KMS-11 (cell line): ENCODE measurements at regions not wholly inside any gene's neighbourhood (a gene's known extent, or its start where the extent isn't known, plus 50 kb on each side); places are given as distances from the start of the nearest gene placed in this dataset.

Experiments used
- H2AFZ ChIP-seq: fragments of 200-600 bp; sonication (generic); 2 replicates; pipeline ENCODE4 v1.6.1; 2016; ENCODE audit warnings: antibody characterized with exemption, mixed run types, low read depth
- H3K27ac ChIP-seq: fragments of 200-600 bp; sonication (generic); 2 replicates; pipeline ENCODE4 v1.6.1; 2016; ENCODE audit warnings: mild to moderate bottlenecking, mixed run types
- H3K27me3 ChIP-seq: fragments of 200-600 bp; sonication (generic); 2 replicates; pipeline ENCODE4 v1.6.1; 2017; ENCODE audit warnings: mild to moderate bottlenecking, low read depth, mixed run types, moderate library complexity; ENCODE audit not compliant: insufficient read depth
- H3K36me3 ChIP-seq: fragments of 200-600 bp; sonication (generic); 2 replicates; pipeline ENCODE4 v1.6.1; 2017; ENCODE audit warnings: mild to moderate bottlenecking, mixed run types; ENCODE audit not compliant: insufficient read depth
- H3K4me1 ChIP-seq: fragments of 200-600 bp; sonication (generic); 2 replicates; pipeline ENCODE4 v1.6.1; 2016; ENCODE audit warnings: mild to moderate bottlenecking, low read depth, mixed run types; ENCODE audit not compliant: poor library complexity, severe bottlenecking
- H3K4me2 ChIP-seq: fragments of 200-600 bp; sonication (generic); 2 replicates; pipeline ENCODE4 v1.7.0; 2016; ENCODE audit warnings: mild to moderate bottlenecking, mixed run types
- H3K4me3 ChIP-seq: fragments of 200-600 bp; sonication (generic); IDR thresholded peaks from 2 replicates; pipeline ENCODE4 v1.6.1; 2017; ENCODE audit warnings: low read depth, low read length, mixed read lengths; ENCODE audit not compliant: insufficient read depth
- H3K79me2 ChIP-seq: fragments of 200-600 bp; sonication (generic); 2 replicates; pipeline ENCODE4 v1.6.1; 2016; ENCODE audit warnings: low read depth, mixed run types; ENCODE audit not compliant: insufficient read depth
- H3K9ac ChIP-seq: fragments of 200-600 bp; sonication (generic); 2 replicates; pipeline ENCODE4 v1.6.1; 2016; ENCODE audit warnings: mild to moderate bottlenecking, mixed run types
- H4K20me1 ChIP-seq: fragments of 200-600 bp; sonication (generic); 2 replicates; pipeline ENCODE4 v1.6.1; 2016; ENCODE audit warnings: mild to moderate bottlenecking, mixed run types; ENCODE audit not compliant: insufficient read depth
- CTCF ChIP-seq: fragments of 200-600 bp; sonication (generic); conservative IDR thresholded peaks from 2 replicates; pipeline ENCODE4 v1.6.1; 2017; ENCODE audit warnings: low read depth, mild to moderate bottlenecking, antibody characterized with exemption, low read length, moderate library complexity, mixed read lengths

GRCh38 chr11:23313001-23313400, 452.7 kb upstream of the CCDC179 start:
- peak overlapping the region; percentile 10; the same call in 1 of the 2 replicates for H3K4me2 ChIP-seq
- H3K36me3 ChIP-seq, result no peaks in the 10 kb centered on the region
- no peaks in the 10 kb centered on the region for H3K79me2 ChIP-seq
- H3K27me3 ChIP-seq, result no peaks in the 10 kb centered on the region
- H3K9ac ChIP-seq, result no peak overlapping the region
- H2AFZ ChIP-seq, result no peak overlapping the region
- H4K20me1 ChIP-seq, result no peaks in the 10 kb centered on the region
- no peak for TF ChIP-seq CTCF
- H3K4me3 ChIP-seq, result no peak overlapping the region
- peaks cover 8% of the 10 kb centered on the region for H3K4me1 ChIP-seq
- peak overlapping the region; percentile 25; the same call in 1 of the 2 replicates for H3K27ac ChIP-seq

- H3K36me3 ChIP-seq, result no peaks in the 10 kb centered on the region
- TF ChIP-seq CTCF, result no peak
- H4K20me1 ChIP-seq, result no peaks in the 10 kb centered on the region
- no peak overlapping the region for H3K27ac ChIP-seq
- H2AFZ ChIP-seq, result no peak overlapping the region
- peaks cover 8% of the 10 kb centered on the region for H3K4me1 ChIP-seq
- no peaks in the 10 kb centered on the region for H3K27me3 ChIP-seq
- no peak overlapping the region for H3K4me3 ChIP-seq
- H3K9ac ChIP-seq, result no peak overlapping the region
- H3K79me2 ChIP-seq, result no peaks in the 10 kb centered on the region
- no peak overlapping the region for H3K4me2 ChIP-seq
Measured at GRCh38 chr11:23314162-23314561, 453.9 kb upstream of the CCDC179 start.

GRCh38 chr11:23315286-23315685, 455.0 kb upstream of the CCDC179 start:
- H3K4me1 ChIP-seq, result peaks cover 8% of the 10 kb centered on the region
- no peak overlapping the region for H2AFZ ChIP-seq
- no peaks in the 10 kb centered on the region for H3K79me2 ChIP-seq
- no peak overlapping the region for H3K4me2 ChIP-seq
- H3K36me3 ChIP-seq, result no peaks in the 10 kb centered on the region
- H3K27me3 ChIP-seq, result no peaks in the 10 kb centered on the region
- H4K20me1 ChIP-seq, result no peaks in the 10 kb centered on the region
- no peak for TF ChIP-seq CTCF
- no peak overlapping the region for H3K4me3 ChIP-seq
- no peak overlapping the region for H3K9ac ChIP-seq
- H3K27ac ChIP-seq, result no peak overlapping the region

GRCh38 chr11:23317816-23318215, 457.5 kb upstream of the CCDC179 start:
- Histone ChIP-seq H3K27me3 (no peaks in the 10 kb centered on the region), H4K20me1 (no peaks in the 10 kb centered on the region), H3K4me3 (no peak overlapping the region), H2AFZ (no peak overlapping the region), H3K9ac (no peak overlapping the region), H3K4me2 (no peak overlapping the region), H3K79me2 (no peaks in the 10 kb centered on the region), H3K27ac (no peak overlapping the region), H3K36me3 (no peaks in the 10 kb centered on the region), H3K4me1 (peaks cover 6% of the 10 kb centered on the region)
- TF ChIP-seq CTCF, result no peak
